PFSK-1 (cell line): ENCODE measurements at regions not wholly inside any gene's neighbourhood (a gene's known extent, or its start where the extent isn't known, plus 50 kb on each side); places are given as distances from the start of the nearest gene placed in this dataset.

ENCODE experiments used
- FOXP2 ChIP-seq: optimal IDR thresholded peaks from 2 replicates; pipeline ENCODE3; 2011; ENCODE audit warnings: borderline replicate concordance, control low read depth, inconsistent platforms; ENCODE audit not compliant: insufficient read depth; ENCODE audit errors: extremely low read length, extremely low read depth
- POLR2AphosphoS5 ChIP-seq: IDR thresholded peaks from 2 replicates; pipeline ENCODE4 v1.6.1; 2012; ENCODE audit warnings: low read depth, mild to moderate bottlenecking, control low read depth, low read length, moderate library complexity
- REST ChIP-seq, 2 experiments: IDR thresholded peaks; 2 replicates each; pipeline versions ENCODE4 v1.6.1 to v1.8.0; 2011 to 2012; ENCODE audit warnings: low read depth in 2 of 2, low read length in 2 of 2, control low read depth in 1 of 2, inconsistent platforms in 1 of 2, mild to moderate bottlenecking in 1 of 2, moderate library complexity in 1 of 2; ENCODE audit not compliant: insufficient read depth in 1 of 2
- SIN3A ChIP-seq: IDR thresholded peaks from 2 replicates; pipeline ENCODE4 v1.6.1; 2012; ENCODE audit warnings: mild to moderate bottlenecking, low read length, moderate library complexity, borderline replicate concordance; ENCODE audit not compliant: insufficient read depth
- TAF1 ChIP-seq: IDR thresholded peaks from 2 replicates; pipeline ENCODE4 v1.6.1; 2012; ENCODE audit warnings: low read length, control low read depth, borderline replicate concordance; ENCODE audit not compliant: insufficient read depth

GRCh38 chr2:131827481-131828163 is 299.9 kb downstream of the CCDC74A start:
- TF ChIP-seq POLR2AphosphoS5, result no peak
- no peak for TF ChIP-seq SIN3A
- no peak for TF ChIP-seq FOXP2
- no peak for TF ChIP-seq TAF1
- no peak for TF ChIP-seq REST (IDR thresholded peaks at IDR 0.05; ENCODE audit: insufficient read depth in 1 of 2, low read depth in 2 of 2, low read length in 2 of 2)

DNA sequence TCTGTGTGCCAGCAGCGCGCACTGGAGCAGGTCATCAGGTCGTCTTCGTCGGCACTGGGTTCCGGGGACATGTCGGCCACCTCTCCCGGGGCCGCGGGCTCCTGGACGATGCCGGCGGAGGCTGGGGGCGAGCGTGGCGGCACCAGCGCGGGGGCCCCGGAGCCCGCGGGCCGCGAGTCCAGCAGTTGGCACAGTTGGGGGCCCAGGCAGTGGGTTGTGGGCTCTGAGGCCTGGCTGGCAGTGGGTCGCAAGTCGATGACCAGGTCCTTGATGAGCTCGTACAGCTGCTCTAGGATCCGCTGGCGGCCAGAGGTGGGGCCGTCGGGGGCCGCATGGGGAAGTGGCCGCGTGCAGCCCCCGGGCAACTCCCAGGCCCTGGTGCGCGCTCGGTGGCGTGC is 300.5 kb downstream of the CCDC74A start:
- no peak for TF ChIP-seq FOXP2
- TF ChIP-seq REST (IDR thresholded peaks at IDR 0.05; ENCODE audit: insufficient read depth in 1 of 2, low read depth in 2 of 2, low read length in 2 of 2), result no peak
- TF ChIP-seq SIN3A, result no peak
- TF ChIP-seq TAF1, result no peak
- no peak for TF ChIP-seq POLR2AphosphoS5

- TF ChIP-seq REST (IDR thresholded peaks at IDR 0.05; ENCODE audit: insufficient read depth in 1 of 2, low read depth in 2 of 2, low read length in 2 of 2) (no peak), FOXP2 (no peak), TAF1 (no peak), POLR2AphosphoS5 (no peak), SIN3A (no peak)
These were observed 308.0 kb downstream of the CCDC74A start for GRCh38 chr2:131835621-131836091.
